Suprapubic skin (tissue), 3 donors: ENCODE measurements at regions not wholly inside any gene's neighbourhood (a gene's known extent, or its start where the extent isn't known, plus 50 kb on each side); places are given as distances from the start of the nearest gene placed in this dataset.

Experiments used
- POLR2A ChIP-seq, 2 donors: fragments of 450-650 bp; IDR thresholded peaks; one replicate each; pipeline ENCODE4 v1.6.1; 2017; ENCODE audit warnings: antibody characterized with exemption in 2 of 2, mild to moderate bottlenecking in 2 of 2, moderate library complexity in 2 of 2
- TF ChIP-seq, protein P1 (sequence below), 2 donors: fragments of 200-600 bp in 1 of 2; fragments of 450-650 bp in 1 of 2; sonication (generic) in 1 of 2; IDR thresholded peaks; one replicate each; pipeline ENCODE4 v1.5.1; 2016 to 2019; ENCODE audit warnings: antibody characterized with exemption in 2 of 2, mild to moderate bottlenecking in 1 of 2, moderate library complexity in 1 of 2

DNA sequence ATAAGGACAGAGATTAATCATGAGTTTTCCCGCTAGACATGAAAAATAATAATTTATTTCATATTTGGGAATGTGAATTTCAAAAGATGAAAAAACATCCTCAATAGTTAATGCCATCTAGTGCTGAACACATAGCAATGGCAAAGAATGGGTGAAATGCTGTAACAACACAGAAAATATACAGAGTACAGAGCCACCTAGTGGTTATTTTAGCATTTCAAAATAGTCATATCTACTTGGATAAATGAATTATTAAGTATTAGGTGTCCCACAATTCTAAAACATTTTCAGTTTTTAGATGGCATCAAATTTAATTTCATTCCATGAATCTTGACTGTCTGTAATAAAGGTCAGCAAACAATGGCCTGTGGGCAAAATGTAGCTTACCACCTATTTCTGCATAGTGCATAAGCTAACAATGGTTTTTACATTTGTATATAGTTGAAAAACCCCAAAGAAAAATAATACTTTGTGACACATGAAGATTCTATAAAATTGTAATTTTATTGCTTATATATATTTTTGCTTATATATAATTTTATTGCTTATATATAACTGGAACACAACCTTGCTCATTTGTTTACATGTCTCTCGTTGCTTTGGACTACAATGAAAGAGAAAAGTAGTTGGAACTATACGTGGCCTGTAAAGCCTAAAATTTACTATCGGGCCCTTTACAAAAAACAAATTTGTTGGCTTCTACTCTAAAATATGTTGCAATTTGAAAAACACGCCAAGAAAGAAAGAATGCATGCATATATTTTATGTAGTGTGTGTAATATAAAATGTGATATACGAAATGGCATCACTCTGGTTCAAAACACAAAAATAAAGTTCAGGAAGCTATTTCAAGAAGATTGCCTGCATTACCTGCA, 99.1 kb upstream of the FAM47C start:
- TF ChIP-seq, protein P1, sequence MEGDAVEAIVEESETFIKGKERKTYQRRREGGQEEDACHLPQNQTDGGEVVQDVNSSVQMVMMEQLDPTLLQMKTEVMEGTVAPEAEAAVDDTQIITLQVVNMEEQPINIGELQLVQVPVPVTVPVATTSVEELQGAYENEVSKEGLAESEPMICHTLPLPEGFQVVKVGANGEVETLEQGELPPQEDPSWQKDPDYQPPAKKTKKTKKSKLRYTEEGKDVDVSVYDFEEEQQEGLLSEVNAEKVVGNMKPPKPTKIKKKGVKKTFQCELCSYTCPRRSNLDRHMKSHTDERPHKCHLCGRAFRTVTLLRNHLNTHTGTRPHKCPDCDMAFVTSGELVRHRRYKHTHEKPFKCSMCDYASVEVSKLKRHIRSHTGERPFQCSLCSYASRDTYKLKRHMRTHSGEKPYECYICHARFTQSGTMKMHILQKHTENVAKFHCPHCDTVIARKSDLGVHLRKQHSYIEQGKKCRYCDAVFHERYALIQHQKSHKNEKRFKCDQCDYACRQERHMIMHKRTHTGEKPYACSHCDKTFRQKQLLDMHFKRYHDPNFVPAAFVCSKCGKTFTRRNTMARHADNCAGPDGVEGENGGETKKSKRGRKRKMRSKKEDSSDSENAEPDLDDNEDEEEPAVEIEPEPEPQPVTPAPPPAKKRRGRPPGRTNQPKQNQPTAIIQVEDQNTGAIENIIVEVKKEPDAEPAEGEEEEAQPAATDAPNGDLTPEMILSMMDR (IDR thresholded peaks at IDR 0.05), result peak in 1 of 2 donors; percentile 14
- no peak for TF ChIP-seq POLR2A (IDR thresholded peaks at IDR 0.05)
